Epithelial cell of proximal tubule (primary cell): ENCODE measurements at regions not wholly inside any gene's neighbourhood (a gene's known extent, or its start where the extent isn't known, plus 50 kb on each side); places are given as distances from the start of the nearest gene placed in this dataset.
"Not testable (repeated sequence)": the region's sequence is repeated elsewhere in the genome, so short reads cannot be mapped to it uniquely, and the experiment has no call there.

Experiments
- DNase-seq: peaks from one replicate; pipeline ENCODE4 v3.0.0-alpha.2; 2011; ENCODE audit warnings: low read depth
- H3K4me3 ChIP-seq: 2 replicates; pipeline ENCODE4 v1.5.1; 2011; ENCODE audit warnings: low read depth, mild to moderate bottlenecking, low read length
- CTCF ChIP-seq: conservative IDR thresholded peaks from 2 replicates; pipeline ENCODE4 v1.5.1; 2012; ENCODE audit warnings: low read depth, mild to moderate bottlenecking, low read length

GRCh38 chr16:29117631-29118030, 132.8 kb downstream of the LAT start:
- no peak for TF ChIP-seq CTCF

GRCh38 chr16:29116980-29117379, 132.1 kb downstream of the LAT start:
- TF ChIP-seq CTCF: no peak
- no peak overlapping the region for H3K4me3 ChIP-seq

More at GRCh38 chr16:29117631-29118030, 132.8 kb downstream of the LAT start:
- H3K4me3 ChIP-seq: no peak overlapping the region
- DNase-seq: no peak

GRCh38 chr16:29116207-29116606, 131.4 kb downstream of the LAT start:
- DNase-seq, H3K4me3 ChIP-seq: not testable (repeated sequence)

More at GRCh38 chr16:29116980-29117379, 132.1 kb downstream of the LAT start:
- no peak for DNase-seq

DNA sequence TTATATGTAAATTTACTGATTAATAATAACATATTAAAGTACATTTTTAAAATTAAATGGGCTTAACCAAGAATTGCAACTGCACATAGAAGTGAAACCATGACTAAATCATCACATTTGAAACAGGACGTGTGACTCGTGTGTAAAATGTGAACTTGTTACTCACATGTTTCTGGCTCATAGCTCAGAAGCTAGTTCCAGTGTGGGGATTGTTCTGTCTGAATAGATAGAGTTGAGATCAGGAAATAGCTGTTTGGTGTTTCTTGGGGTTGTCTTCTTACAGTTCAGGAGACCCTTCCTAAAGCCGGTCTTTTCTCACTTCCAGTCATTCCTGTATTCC, 130.9 kb downstream of the LAT start:
- not testable (repeated sequence) for DNase-seq

DNA sequence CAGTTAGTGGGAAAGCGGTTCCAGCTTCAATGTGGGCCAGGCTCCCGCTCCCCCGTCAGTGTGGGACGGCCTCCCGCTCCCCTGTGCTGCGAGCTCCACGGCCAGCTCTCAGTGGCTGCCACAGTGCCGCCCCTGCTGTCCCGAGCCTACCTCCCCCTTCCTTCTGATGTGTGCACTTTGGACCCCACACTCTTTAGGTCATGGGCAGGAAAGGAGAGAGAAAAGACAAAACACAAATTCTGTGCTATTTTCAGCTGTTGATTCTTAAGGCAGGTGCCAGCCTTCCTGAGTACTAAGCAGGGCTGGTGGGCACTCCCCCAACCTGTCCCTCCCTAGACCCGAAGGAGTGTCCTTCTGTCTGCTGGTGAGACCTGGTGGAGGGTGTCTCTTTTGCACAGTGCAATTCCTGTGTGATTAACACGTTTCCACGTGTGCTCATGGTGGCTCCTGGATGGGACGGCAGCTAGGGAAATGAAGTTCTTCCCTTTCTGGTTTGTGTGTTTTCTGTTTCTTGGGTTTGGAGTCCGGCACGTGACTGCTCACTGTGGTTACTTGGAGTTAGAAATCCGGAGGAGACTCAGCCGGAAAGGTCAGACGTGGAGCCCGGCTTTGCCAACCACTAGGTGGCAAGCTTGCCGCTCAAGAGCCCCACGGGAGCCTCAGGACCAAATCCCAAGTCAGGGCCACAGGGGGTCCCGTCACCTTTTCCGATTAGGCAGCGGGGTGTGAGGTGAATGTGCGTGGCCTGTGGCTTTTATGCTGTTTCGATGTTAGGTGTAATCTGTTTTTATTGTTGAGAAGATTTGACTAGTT, 130.3 kb downstream of the LAT start:
- not testable (repeated sequence) for DNase-seq
- peak overlapping the region; percentile 18 for H3K4me3 ChIP-seq
- TF ChIP-seq CTCF: peak; percentile 75

More for the DNA sequence above, 130.9 kb downstream of the LAT start:
- H3K4me3 ChIP-seq: not testable (repeated sequence)

- no peak for TF ChIP-seq CTCF
- DNase-seq: no peak
Measured at GRCh38 chr16:29114574-29114973, 129.7 kb downstream of the LAT start.

GRCh38 chr16:29113446-29113845, 128.6 kb downstream of the LAT start:
- not testable (repeated sequence) for H3K4me3 ChIP-seq

More at GRCh38 chr16:29114574-29114973, 129.7 kb downstream of the LAT start:
- no peak overlapping the region for H3K4me3 ChIP-seq

DNA sequence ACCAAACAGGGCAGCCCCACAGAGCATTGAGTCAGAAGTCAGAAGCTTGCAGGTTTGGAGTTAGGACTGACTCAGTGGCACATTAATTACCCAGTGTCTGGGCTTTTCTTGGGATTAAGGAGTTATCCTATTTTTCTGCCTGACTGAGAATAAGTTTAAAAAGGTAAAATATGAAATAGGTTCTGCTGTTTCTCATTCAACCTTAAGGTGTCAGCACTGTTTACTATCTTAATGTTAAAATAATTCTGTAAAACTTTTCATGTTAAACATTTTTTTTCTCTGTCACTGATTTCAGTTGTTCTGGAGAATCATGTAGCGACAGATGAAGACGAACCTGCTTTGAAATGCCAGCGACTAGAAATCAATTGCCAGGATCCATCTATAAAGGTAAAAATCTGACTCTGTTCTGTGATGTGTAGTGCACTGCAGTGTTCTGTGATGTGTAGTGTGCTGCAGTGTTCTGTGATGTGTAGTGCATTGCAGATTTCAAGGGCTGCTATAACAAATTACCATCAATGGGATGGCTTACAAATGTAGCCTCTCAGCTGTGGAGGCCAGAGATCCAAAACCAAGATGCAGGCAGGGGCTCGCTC, 128.0 kb downstream of the LAT start:
- TF ChIP-seq CTCF: no peak
- DNase-seq: no peak
- H3K4me3 ChIP-seq: no peak overlapping the region

More at GRCh38 chr16:29113446-29113845, 128.6 kb downstream of the LAT start:
- not testable (repeated sequence) for DNase-seq

DNA sequence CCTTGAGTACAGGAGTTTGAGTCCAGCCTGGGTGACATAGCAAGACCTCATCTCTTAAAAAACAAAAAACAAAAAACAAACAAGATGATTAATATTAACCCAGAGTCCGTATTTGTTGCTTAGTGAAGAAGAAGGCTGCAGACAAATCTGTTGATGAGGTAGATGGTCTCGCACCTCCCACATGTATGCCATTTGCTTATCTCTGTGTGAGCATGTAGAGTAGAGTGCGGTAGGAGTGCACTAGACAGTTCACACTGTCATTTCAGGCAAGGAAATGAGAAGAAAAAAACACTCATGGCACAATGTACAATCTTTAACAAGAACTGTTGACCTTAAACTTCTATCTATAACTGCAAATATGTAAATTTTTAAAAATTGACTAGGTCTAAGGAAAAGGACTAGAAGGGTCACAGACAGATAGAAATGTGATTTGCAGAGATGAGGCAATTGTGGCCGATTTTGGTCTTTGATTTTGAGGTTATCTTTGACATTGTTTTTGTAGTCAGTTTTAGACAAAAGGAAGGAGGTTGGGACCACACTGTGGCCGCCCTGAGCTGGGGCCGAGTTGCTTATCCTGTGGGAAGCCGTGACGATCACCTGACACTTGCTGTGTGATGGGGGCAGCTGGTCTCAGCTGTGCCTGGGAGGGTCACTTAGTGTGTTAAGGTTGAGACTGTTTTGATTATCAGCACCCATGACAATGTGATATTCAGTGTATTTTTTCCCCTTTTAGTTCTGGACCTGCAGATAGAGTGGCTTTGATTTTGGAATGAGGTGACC, 127.2 kb downstream of the LAT start:
- not testable (repeated sequence) for DNase-seq, H3K4me3 ChIP-seq
